Trophoblast cell (in vitro differentiated cells and primary cell): ENCODE measurements at regions not wholly inside any gene's neighbourhood (a gene's known extent, or its start where the extent isn't known, plus 50 kb on each side); places are given as distances from the start of the nearest gene placed in this dataset.

Experiments used
- DNase-seq, 2 donors: peaks; one replicate each; pipeline ENCODE4 v3.0.0-alpha.2; 2016
- H2AFZ ChIP-seq: 2 replicates; pipeline ENCODE4 v1.6.1; 2013; ENCODE audit warnings: low read length, moderate library complexity, mild to moderate bottlenecking; ENCODE audit not compliant: insufficient read depth, poor library complexity
- H2AK5ac ChIP-seq: 2 replicates; pipeline ENCODE4 v1.6.1; 2013; ENCODE audit warnings: mild to moderate bottlenecking, low read length
- H2BK120ac ChIP-seq: 2 replicates; pipeline ENCODE4 v1.6.1; 2013; ENCODE audit warnings: low read length, mild to moderate bottlenecking, moderate library complexity; ENCODE audit not compliant: insufficient read depth, poor library complexity
- H2BK12ac ChIP-seq: 2 replicates; pipeline ENCODE4 v1.6.1; 2013; ENCODE audit warnings: mild to moderate bottlenecking, low read length, moderate library complexity
- H2BK5ac ChIP-seq: 2 replicates; pipeline ENCODE4 v1.6.1; 2013; ENCODE audit warnings: low read length, low read depth, moderate library complexity, mild to moderate bottlenecking; ENCODE audit not compliant: poor library complexity
- H3K14ac ChIP-seq: 2 replicates; pipeline ENCODE4 v1.6.1; 2013; ENCODE audit warnings: mild to moderate bottlenecking, low read length
- H3K18ac ChIP-seq: 2 replicates; pipeline ENCODE4 v1.6.1; 2013; ENCODE audit warnings: mild to moderate bottlenecking, low read length
- H3K23ac ChIP-seq: 2 replicates; pipeline ENCODE4 v1.6.1; 2013; ENCODE audit warnings: low read length
- H3K27ac ChIP-seq: 2 replicates; pipeline ENCODE4 v1.5.1; 2013; ENCODE audit warnings: low read depth, mild to moderate bottlenecking, inconsistent platforms, low read length, moderate library complexity
- H3K27me3 ChIP-seq: 2 replicates; pipeline ENCODE4 v1.6.1; 2013; ENCODE audit warnings: inconsistent platforms, mild to moderate bottlenecking, low read length, moderate library complexity; ENCODE audit not compliant: insufficient read depth
- H3K36me3 ChIP-seq, 2 experiments: 1 replicate in 1 of 2; 2 replicates in 1 of 2; pipeline ENCODE4 v1.6.1; 2013; ENCODE audit warnings: low read length in 2 of 2, mild to moderate bottlenecking in 2 of 2, moderate library complexity in 1 of 2; ENCODE audit not compliant: insufficient read depth in 2 of 2, control insufficient read depth in 1 of 2
- H3K4ac ChIP-seq: 2 replicates; pipeline ENCODE4 v1.6.1; 2013; ENCODE audit warnings: low read depth, mild to moderate bottlenecking, low read length, moderate library complexity
- H3K4me1 ChIP-seq, 2 experiments: 1 replicate in 1 of 2; 2 replicates in 1 of 2; pipeline ENCODE4 v1.6.1; 2013; ENCODE audit warnings: low read length in 2 of 2, mild to moderate bottlenecking in 2 of 2, moderate library complexity in 1 of 2; ENCODE audit not compliant: insufficient read depth in 2 of 2, control insufficient read depth in 1 of 2
- H3K4me2 ChIP-seq: 2 replicates; pipeline ENCODE4 v1.6.1; 2013; ENCODE audit warnings: inconsistent platforms, mild to moderate bottlenecking, low read length, moderate library complexity
- H3K4me3 ChIP-seq: 2 replicates; pipeline ENCODE4 v1.5.1; 2013; ENCODE audit warnings: mild to moderate bottlenecking, low read depth, low read length, inconsistent platforms
- H3K79me1 ChIP-seq: one replicate; pipeline ENCODE4 v1.6.1; 2013; ENCODE audit warnings: low read length
- H3K79me2 ChIP-seq: 2 replicates; pipeline ENCODE4 v1.6.1; 2013; ENCODE audit warnings: low read length, mild to moderate bottlenecking; ENCODE audit not compliant: control insufficient read depth, insufficient read depth, poor library complexity
- H3K9ac ChIP-seq: 2 replicates; pipeline ENCODE4 v1.6.1; 2013; ENCODE audit warnings: mild to moderate bottlenecking, low read length
- H3K9me3 ChIP-seq: 2 replicates; pipeline ENCODE4 v1.6.1; 2013; ENCODE audit warnings: low read depth, mild to moderate bottlenecking, control low read depth, inconsistent platforms, low read length; ENCODE audit not compliant: insufficient read depth
- H4K12ac ChIP-seq: 2 replicates; pipeline ENCODE4 v1.6.1; 2013; ENCODE audit warnings: low read depth, mild to moderate bottlenecking, low read length, moderate library complexity
- H4K8ac ChIP-seq: 2 replicates; pipeline ENCODE4 v1.6.1; 2013; ENCODE audit warnings: low read depth, mild to moderate bottlenecking, low read length, moderate library complexity
- H4K91ac ChIP-seq: one replicate; pipeline ENCODE4 v1.6.1; 2013; ENCODE audit warnings: low read depth, mild to moderate bottlenecking, low read length, moderate library complexity
- WGBS: extraction: QIAGEN DNeasy Blood & Tissue Kit; methylation state at CpG from one replicate; pipeline ENCODE4 v1.1.7; 2013; ENCODE audit warnings: missing lambda C conversion rate; ENCODE audit not compliant: insufficient read length, insufficient coverage; ENCODE audit errors: extremely low coverage; 5-methylcytosine and 5-hydroxymethylcytosine counted together

- H3K23ac ChIP-seq = no peak overlapping the region
- no peak overlapping the region for H3K4ac ChIP-seq
- H3K4me2 ChIP-seq = no peak overlapping the region
- no peaks in the 10 kb centered on the region for H3K36me3 ChIP-seq
- no peak overlapping the region for H3K9ac ChIP-seq
- no peak overlapping the region for H3K14ac ChIP-seq
- no CpG with 5 or more reads among the region's 4 CpGs for WGBS
- H2AFZ ChIP-seq = no peak overlapping the region
- no peak overlapping the region for H3K27ac ChIP-seq
- no peak overlapping the region for H4K8ac ChIP-seq
- H3K4me1 ChIP-seq = no peaks in the 10 kb centered on the region
- no peak for DNase-seq
- H3K79me1 ChIP-seq = no peaks in the 10 kb centered on the region
- H3K27me3 ChIP-seq = no peaks in the 10 kb centered on the region
- no peak overlapping the region for H2BK5ac ChIP-seq
- H4K12ac ChIP-seq = no peak overlapping the region
- H3K9me3 ChIP-seq = no peaks in the 10 kb centered on the region
- H4K91ac ChIP-seq = no peak overlapping the region
- H3K79me2 ChIP-seq = no peaks in the 10 kb centered on the region
- no peak overlapping the region for H2BK12ac ChIP-seq
- no peak overlapping the region for H2AK5ac ChIP-seq
- no peak overlapping the region for H2BK120ac ChIP-seq
- no peak overlapping the region for H3K18ac ChIP-seq
- H3K4me3 ChIP-seq = no peak overlapping the region
Observed at GRCh38 chr7:84583331-84583730, 388.7 kb upstream of the SEMA3A start.

GRCh38 chr7:84582747-84583146 lies 388.2 kb upstream of the SEMA3A start:
- no peak overlapping the region for H2BK5ac ChIP-seq
- no peaks in the 10 kb centered on the region for H3K79me2 ChIP-seq
- no peaks in the 10 kb centered on the region for H3K27me3 ChIP-seq
- H3K36me3 ChIP-seq = no peaks in the 10 kb centered on the region
- no peak overlapping the region for H2BK12ac ChIP-seq
- H3K4me2 ChIP-seq = no peak overlapping the region
- H4K12ac ChIP-seq = no peak overlapping the region
- H3K9ac ChIP-seq = no peak overlapping the region
- no peak overlapping the region for H3K4ac ChIP-seq
- no peak overlapping the region for H2AK5ac ChIP-seq
- H3K9me3 ChIP-seq = no peaks in the 10 kb centered on the region
- WGBS = no CpG with 5 or more reads among the region's 3 CpGs
- H3K18ac ChIP-seq = no peak overlapping the region
- H4K91ac ChIP-seq = no peak overlapping the region
- no peak overlapping the region for H2AFZ ChIP-seq
- H3K14ac ChIP-seq = no peak overlapping the region
- no peak overlapping the region for H3K27ac ChIP-seq
- H3K4me3 ChIP-seq = no peak overlapping the region
- no peaks in the 10 kb centered on the region for H3K79me1 ChIP-seq
- no peak overlapping the region for H2BK120ac ChIP-seq
- DNase-seq = no peak
- no peaks in the 10 kb centered on the region for H3K4me1 ChIP-seq
- no peak overlapping the region for H4K8ac ChIP-seq
- no peak overlapping the region for H3K23ac ChIP-seq

- no peak overlapping the region for H4K8ac ChIP-seq
- H3K27ac ChIP-seq = no peak overlapping the region
- H3K9me3 ChIP-seq = no peaks in the 10 kb centered on the region
- H2BK120ac ChIP-seq = no peak overlapping the region
- H3K4ac ChIP-seq = no peak overlapping the region
- no peak overlapping the region for H4K91ac ChIP-seq
- DNase-seq = no peak
- H2AFZ ChIP-seq = no peak overlapping the region
- H3K4me1 ChIP-seq = no peaks in the 10 kb centered on the region
- H3K23ac ChIP-seq = no peak overlapping the region
- H4K12ac ChIP-seq = no peak overlapping the region
- H3K9ac ChIP-seq = no peak overlapping the region
- H3K14ac ChIP-seq = no peak overlapping the region
- H2AK5ac ChIP-seq = no peak overlapping the region
- H2BK5ac ChIP-seq = no peak overlapping the region
- no peaks in the 10 kb centered on the region for H3K79me1 ChIP-seq
- no peak overlapping the region for H3K18ac ChIP-seq
- no peak overlapping the region for H3K4me3 ChIP-seq
- H3K4me2 ChIP-seq = no peak overlapping the region
- H3K79me2 ChIP-seq = no peaks in the 10 kb centered on the region
- WGBS = no CpG with 5 or more reads among the region's 3 CpGs
- H3K36me3 ChIP-seq = no peaks in the 10 kb centered on the region
- H2BK12ac ChIP-seq = no peak overlapping the region
- no peaks in the 10 kb centered on the region for H3K27me3 ChIP-seq
Observed at GRCh38 chr7:84578825-84579224, 384.2 kb upstream of the SEMA3A start.

GRCh38 chr7:84568781-84569180 lies 374.2 kb upstream of the SEMA3A start:
- WGBS = no CpG with 5 or more reads among the region's 3 CpGs
- Histone ChIP-seq H3K27ac (no peak overlapping the region), H2AFZ (no peak overlapping the region), H2BK12ac (no peak overlapping the region), H3K18ac (no peak overlapping the region), H4K8ac (no peak overlapping the region), H3K79me1 (no peaks in the 10 kb centered on the region), H2BK120ac (no peak overlapping the region), H3K9ac (no peak overlapping the region), H3K36me3 (no peaks in the 10 kb centered on the region), H3K14ac (no peak overlapping the region), H3K4me3 (no peak overlapping the region), H3K4me2 (no peak overlapping the region), H3K9me3 (no peaks in the 10 kb centered on the region), H3K27me3 (no peaks in the 10 kb centered on the region), H2AK5ac (no peak overlapping the region), H3K79me2 (no peaks in the 10 kb centered on the region), H2BK5ac (no peak overlapping the region), H4K12ac (no peak overlapping the region), H3K4me1 (no peaks in the 10 kb centered on the region), H3K23ac (no peak overlapping the region), H3K4ac (no peak overlapping the region), H4K91ac (no peak overlapping the region)
- DNase-seq = no peak
